Parathyroid adenoma (tissue), 2 donors: ENCODE measurements at regions not wholly inside any gene's neighbourhood (a gene's known extent, or its start where the extent isn't known, plus 50 kb on each side); places are given as distances from the start of the nearest gene placed in this dataset.
"Not testable (repeated sequence)": the region's sequence is repeated elsewhere in the genome, so short reads cannot be mapped to it uniquely, and the experiment has no call there.

Source experiments
- H2AFZ ChIP-seq: fragments of 300-600 bp; sonication (generic); one replicate; pipeline ENCODE4 v1.7.0; 2017; ENCODE audit warnings: antibody characterized with exemption, mild to moderate bottlenecking
- H3K27ac ChIP-seq: fragments of 300-600 bp; sonication (generic); one replicate; pipeline ENCODE4 v1.7.0; 2017
- H3K27me3 ChIP-seq: fragments of 300-600 bp; sonication (generic); one replicate; pipeline ENCODE4 v1.7.0; 2017; ENCODE audit warnings: low read length; ENCODE audit not compliant: control insufficient read depth, insufficient read depth
- H3K36me3 ChIP-seq: fragments of 300-600 bp; sonication (generic); one replicate; pipeline ENCODE4 v1.7.0; 2017; ENCODE audit warnings: low read length; ENCODE audit not compliant: control insufficient read depth, insufficient read depth
- H3K4me1 ChIP-seq: fragments of 300-600 bp; sonication (generic); one replicate; pipeline ENCODE4 v1.7.0; 2017; ENCODE audit warnings: control low read depth
- H3K4me2 ChIP-seq: fragments of 300-600 bp; sonication (generic); one replicate; pipeline ENCODE4 v1.7.0; 2017; ENCODE audit warnings: low read length
- H3K4me3 ChIP-seq: fragments of 300-600 bp; sonication (generic); one replicate; pipeline ENCODE4 v1.7.0; 2017; ENCODE audit warnings: low read depth, low read length
- H3K79me2 ChIP-seq: fragments of 300-600 bp; sonication (generic); one replicate; pipeline ENCODE4 v1.7.0; 2017; ENCODE audit warnings: control low read depth
- H3K9ac ChIP-seq: fragments of 300-600 bp; sonication (generic); one replicate; pipeline ENCODE4 v1.7.0; 2017; ENCODE audit warnings: mild to moderate bottlenecking
- H3K9me3 ChIP-seq: fragments of 300-600 bp; sonication (generic); one replicate; pipeline ENCODE4 v1.7.0; 2017; ENCODE audit warnings: low read length; ENCODE audit not compliant: control insufficient read depth
- TF ChIP-seq, protein P1 (sequence below): fragments of 300-600 bp; sonication (generic); IDR thresholded peaks from one replicate; pipeline ENCODE4 v1.7.0; 2017; ENCODE audit warnings: antibody characterized with exemption, mild to moderate bottlenecking
- donor health status: primary hyperparathyroidism.

GRCh38 chr20:26308961-26309360 lies 612.3 kb upstream of the ZNF337 start:
- TF ChIP-seq, protein P1, sequence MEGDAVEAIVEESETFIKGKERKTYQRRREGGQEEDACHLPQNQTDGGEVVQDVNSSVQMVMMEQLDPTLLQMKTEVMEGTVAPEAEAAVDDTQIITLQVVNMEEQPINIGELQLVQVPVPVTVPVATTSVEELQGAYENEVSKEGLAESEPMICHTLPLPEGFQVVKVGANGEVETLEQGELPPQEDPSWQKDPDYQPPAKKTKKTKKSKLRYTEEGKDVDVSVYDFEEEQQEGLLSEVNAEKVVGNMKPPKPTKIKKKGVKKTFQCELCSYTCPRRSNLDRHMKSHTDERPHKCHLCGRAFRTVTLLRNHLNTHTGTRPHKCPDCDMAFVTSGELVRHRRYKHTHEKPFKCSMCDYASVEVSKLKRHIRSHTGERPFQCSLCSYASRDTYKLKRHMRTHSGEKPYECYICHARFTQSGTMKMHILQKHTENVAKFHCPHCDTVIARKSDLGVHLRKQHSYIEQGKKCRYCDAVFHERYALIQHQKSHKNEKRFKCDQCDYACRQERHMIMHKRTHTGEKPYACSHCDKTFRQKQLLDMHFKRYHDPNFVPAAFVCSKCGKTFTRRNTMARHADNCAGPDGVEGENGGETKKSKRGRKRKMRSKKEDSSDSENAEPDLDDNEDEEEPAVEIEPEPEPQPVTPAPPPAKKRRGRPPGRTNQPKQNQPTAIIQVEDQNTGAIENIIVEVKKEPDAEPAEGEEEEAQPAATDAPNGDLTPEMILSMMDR: no peak
- Histone ChIP-seq H3K4me2 (no peak overlapping the region), H3K36me3 (no peaks in the 10 kb centered on the region), H3K4me1 (no peaks in the 10 kb centered on the region), H3K9me3 (no peaks in the 10 kb centered on the region), H3K9ac (no peak overlapping the region), H3K79me2 (no peaks in the 10 kb centered on the region), H3K27ac (no peak overlapping the region), H2AFZ (no peak overlapping the region), H3K4me3 (no peak overlapping the region), H3K27me3 (no peaks in the 10 kb centered on the region)

- Histone ChIP-seq H3K36me3 (peaks cover 3% of the 10 kb centered on the region), H3K27ac (no peak overlapping the region), H3K4me2 (no peak overlapping the region), H3K9ac (no peak overlapping the region), H2AFZ (no peak overlapping the region), H3K9me3 (no peaks in the 10 kb centered on the region), H3K79me2 (no peaks in the 10 kb centered on the region), H3K4me1 (no peaks in the 10 kb centered on the region), H3K27me3 (no peaks in the 10 kb centered on the region), H3K4me3 (no peak overlapping the region)
- TF ChIP-seq, protein P1: no peak
Observed at GRCh38 chr20:26295006-26295405, 598.4 kb upstream of the ZNF337 start.

DNA sequence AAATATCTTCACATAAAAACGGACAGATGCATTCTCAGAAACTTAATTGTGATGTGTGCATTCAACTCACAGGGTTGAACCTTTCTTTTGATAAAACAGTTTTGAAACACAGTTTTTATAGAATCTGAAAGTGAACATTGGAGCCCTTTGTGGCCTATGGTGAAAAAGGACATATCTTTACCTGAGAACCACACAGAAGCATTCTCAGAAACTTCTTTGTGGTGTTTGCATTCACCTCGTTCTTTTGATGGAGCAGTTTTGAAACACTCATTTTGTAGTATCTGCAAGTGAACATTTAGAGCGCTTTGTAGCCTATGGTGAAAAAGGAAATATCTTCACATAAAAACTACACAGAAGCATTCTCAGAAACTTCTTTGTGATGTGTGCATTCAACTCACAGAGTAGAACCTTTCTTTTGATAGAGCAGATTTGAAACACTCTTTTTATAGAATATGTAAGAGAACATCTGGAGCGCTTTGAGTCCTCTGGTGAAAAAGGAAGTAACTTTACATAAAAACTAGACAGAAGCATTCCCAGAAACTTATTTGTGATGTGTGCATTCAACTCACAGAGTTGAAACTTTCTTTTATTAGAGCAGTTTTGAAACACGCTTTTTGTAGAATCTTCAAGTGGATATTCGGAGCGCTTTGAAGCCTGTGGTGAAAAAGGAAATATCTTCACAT lies 591.9 kb upstream of the ZNF337 start:
- H3K4me3 ChIP-seq, H3K9ac ChIP-seq, H3K27ac ChIP-seq, H3K9me3 ChIP-seq, H3K79me2 ChIP-seq, H3K4me2 ChIP-seq, H3K27me3 ChIP-seq, H3K4me1 ChIP-seq, H2AFZ ChIP-seq, H3K36me3 ChIP-seq: not testable (repeated sequence)

DNA sequence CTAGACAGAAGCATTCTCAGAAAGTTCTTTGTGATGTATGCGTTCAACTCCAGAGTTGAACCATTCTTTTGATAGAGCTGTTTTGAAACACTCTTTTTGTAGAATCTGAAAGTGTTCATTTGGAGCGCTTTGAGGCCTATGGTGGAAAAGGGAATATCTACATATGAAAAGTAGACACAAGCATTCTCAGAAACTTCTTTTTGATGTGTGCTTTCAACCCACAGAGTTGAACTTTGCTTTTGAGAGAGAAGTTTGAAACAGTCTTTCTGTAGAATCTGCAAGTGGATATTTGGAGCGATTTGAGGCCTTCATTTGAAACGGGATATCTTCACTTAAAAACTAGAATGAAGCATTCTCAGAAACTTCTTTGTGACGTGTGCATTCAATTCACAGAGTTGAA lies 582.6 kb upstream of the ZNF337 start:
- Histone ChIP-seq H3K27ac (no peak overlapping the region), H3K79me2 (no peaks in the 10 kb centered on the region), H3K4me3 (no peak overlapping the region), H2AFZ (no peak overlapping the region), H3K9me3 (no peaks in the 10 kb centered on the region), H3K4me2 (no peak overlapping the region), H3K9ac (no peak overlapping the region), H3K4me1 (no peaks in the 10 kb centered on the region), H3K36me3 (no peaks in the 10 kb centered on the region), H3K27me3 (no peaks in the 10 kb centered on the region)
- TF ChIP-seq, protein P1: no peak

DNA sequence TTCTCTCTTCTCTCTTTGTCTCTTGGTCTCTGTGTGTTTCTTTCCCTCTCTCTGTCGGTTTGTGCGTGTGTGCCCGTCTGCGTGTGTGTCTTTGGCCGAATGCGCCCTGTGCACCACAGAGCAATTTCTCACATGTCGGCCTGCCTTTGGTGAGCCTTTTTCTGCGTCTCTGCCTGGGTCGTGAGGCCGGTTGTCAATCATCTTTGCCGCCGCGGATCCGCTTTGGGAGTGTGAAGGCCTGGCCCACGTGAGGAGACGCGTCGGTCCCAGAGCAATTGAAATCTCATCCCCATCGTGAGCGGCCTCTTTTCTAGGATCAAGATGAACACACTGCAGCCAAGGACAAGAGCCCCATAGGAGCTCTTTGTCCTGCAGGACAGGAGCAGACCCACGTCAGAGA lies 580.7 kb upstream of the ZNF337 start:
- H2AFZ ChIP-seq: no peak overlapping the region
- no peak overlapping the region for H3K9ac ChIP-seq
- H3K9me3 ChIP-seq: no peaks in the 10 kb centered on the region
- no peak overlapping the region for H3K4me3 ChIP-seq
- no peak overlapping the region for H3K27ac ChIP-seq
- TF ChIP-seq, protein P1: no peak
- H3K27me3 ChIP-seq: no peaks in the 10 kb centered on the region
- H3K36me3 ChIP-seq: no peaks in the 10 kb centered on the region
- no peaks in the 10 kb centered on the region for H3K4me1 ChIP-seq
- no peaks in the 10 kb centered on the region for H3K79me2 ChIP-seq
- H3K4me2 ChIP-seq: no peak overlapping the region
